NCI-H446 treated with DMSO at 0.1 percent for 48 hours (cell line): ENCODE measurements at regions not wholly inside any gene's neighbourhood (a gene's known extent, or its start where the extent isn't known, plus 50 kb on each side); places are given as distances from the start of the nearest gene placed in this dataset.
A peak's percentile ranks its signal among the peaks of the same experiment; 100 is the strongest.
"Not testable (repeated sequence)": the region's sequence is repeated elsewhere in the genome, so short reads cannot be mapped to it uniquely, and the experiment has no call there.

Source experiments
- DNase-seq: peaks from one replicate; lab custom pipeline; 2025; lab: John Stamatoyannopoulos, UW

- peak; percentile 6 for DNase-seq
These were observed 54.1 kb upstream of the SHLD1 start for GRCh38 chr20:5696011-5696559.

- DNase-seq = no peak
These were observed 58.1 kb upstream of the SHLD1 start for GRCh38 chr20:5691918-5692618.

- DNase-seq = no peak
These were observed 60.7 kb upstream of the SHLD1 start for GRCh38 chr20:5689463-5689862.

GRCh38 chr20:5688431-5688972 lies 61.7 kb upstream of the SHLD1 start:
- no peak for DNase-seq

- DNase-seq = no peak
These were observed 62.3 kb upstream of the SHLD1 start for GRCh38 chr20:5687884-5688283.

DNA sequence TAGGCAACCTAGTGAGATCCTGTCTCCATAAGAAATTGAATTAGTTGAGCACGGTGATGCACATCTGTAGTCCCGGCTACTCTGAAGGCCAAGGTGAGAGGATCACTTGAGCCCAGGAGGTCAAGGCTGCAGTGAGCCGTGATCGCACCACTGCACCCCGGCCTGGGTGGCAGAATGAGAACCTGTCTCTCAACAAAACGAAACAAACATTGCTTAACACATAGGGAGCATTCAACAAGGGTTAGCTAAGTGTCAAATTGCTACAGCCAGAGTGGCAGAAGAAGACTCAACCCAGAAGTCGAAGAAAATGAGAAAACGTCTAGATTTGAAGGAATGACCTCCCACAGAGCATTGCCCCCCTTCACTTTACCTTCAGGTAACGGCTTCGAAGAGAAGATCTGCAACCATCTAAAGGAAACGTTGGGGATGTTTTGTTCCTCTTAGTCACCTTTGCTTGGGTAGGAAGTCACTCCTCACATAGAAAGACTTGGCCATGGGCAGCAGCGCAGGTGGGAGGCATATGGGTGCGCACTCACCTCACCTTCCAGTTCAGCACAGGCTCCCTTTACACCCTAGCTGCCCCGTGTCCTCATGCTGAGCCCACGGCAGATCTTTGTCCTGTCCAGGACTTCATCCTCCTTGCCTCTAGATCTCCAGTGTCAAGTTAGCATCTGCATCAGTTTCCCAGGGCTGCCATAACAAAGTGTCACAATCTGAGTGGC lies 63.7 kb upstream of the SHLD1 start:
- no peak for DNase-seq

DNA sequence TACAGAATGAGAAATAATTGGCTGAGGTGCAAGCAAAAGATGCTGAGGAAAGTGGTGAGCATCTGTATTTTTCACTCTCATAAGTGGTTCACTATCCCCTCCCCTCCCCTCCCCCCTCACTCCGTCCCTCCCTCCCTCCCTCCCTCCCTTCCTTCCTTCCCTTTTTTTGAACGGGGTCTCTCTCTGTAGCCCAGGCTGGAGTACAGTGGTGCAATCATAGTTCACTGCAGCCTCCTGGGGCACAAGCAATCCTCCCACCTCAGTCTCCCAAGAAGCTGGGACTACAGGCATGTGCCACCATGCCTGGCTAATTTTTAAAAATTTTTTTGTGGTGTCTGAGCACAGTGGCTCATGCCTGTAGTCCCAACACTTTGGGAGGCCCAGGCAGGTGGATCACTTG lies 67.6 kb upstream of the SHLD1 start:
- DNase-seq = not testable (repeated sequence)

DNA sequence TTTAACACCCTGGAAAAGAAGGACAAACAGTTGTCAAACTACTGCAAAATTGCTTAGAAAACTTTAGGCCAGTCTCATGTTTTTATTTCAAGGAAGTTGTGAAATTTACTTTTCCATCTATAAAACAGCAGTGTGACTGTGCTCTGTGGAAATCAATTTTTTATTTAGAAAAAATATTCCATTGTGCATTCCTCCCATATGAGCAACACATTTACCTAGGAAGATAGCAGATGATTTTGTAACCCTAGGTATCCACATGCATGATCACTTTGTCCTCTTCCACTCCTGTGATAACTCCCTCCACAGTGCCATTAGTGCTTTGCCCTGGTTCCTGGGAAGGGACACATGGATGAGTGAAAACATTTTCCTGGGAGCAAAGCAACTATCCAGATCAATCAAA lies 69.4 kb upstream of the GPCPD1 start:
- DNase-seq = no peak

- DNase-seq = no peak
These were observed 68.0 kb upstream of the GPCPD1 start for GRCh38 chr20:5678777-5679176.

GRCh38 chr20:5677944-5678343 lies 67.1 kb upstream of the GPCPD1 start:
- DNase-seq = not testable (repeated sequence)

DNA sequence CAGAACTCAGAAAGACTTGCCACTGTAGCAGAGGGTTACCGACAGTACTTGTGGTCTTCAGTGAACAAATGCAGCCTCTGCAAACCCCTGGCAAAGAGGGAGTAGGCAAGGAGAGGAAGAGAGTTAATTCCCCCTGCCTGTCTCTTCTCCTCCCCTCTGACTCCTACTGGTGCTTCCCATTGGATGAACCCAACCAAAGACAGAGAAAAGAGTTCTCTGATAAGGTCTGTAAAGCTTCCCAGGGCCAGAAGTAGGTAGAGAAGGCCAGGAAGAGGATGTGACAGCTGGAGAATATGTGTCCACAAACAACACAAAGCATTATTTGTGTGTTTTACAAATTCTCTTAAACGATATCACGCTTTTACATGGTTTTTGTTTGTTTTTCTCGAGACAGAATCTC lies 66.6 kb upstream of the GPCPD1 start:
- DNase-seq = no peak

- DNase-seq = no peak
These were observed 64.6 kb upstream of the GPCPD1 start for GRCh38 chr20:5675103-5676091.

DNA sequence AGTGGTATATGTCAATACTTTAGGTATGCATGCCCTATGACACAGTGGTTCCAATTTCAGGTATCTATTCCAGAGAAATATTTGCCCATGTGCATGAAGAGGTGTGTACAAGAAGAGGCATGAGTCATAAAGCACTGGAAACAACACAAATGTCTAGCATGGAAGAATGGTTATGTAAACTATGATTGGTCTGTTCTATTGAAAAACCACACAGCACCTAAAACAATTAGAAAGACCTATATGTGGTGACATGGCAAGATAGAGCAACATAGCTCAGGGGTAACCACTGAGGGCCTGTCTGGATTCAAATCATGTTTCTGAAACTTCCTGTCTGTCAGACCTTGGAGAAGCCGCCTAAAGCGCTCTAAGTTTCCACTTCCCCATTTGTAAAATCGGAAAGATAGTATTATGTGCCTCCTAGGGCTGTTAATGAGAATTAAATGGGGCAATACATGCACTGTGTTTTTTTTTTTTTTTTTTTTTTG lies 63.4 kb upstream of the GPCPD1 start:
- no peak for DNase-seq

DNA sequence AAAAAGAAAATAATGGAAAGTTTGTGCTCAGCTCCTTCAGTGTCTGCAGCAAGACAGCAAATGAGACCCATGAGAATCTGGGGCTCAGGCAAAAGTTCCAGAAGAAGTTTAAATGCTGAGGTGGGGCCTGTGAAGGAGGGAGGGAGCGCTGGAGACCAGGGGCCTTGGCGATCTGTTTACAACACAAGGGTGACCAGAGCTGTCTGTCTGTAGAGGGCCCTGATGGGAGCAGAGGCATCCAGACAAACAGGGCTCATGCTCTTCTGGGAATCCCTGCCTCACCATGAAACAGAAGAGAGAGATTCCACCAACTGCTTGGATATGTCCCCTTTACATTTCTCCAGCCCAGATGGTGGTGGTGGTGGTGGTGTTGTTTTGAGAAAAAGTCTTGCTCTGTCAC lies 60.1 kb upstream of the GPCPD1 start:
- no peak for DNase-seq

- no peak for DNase-seq
These were observed 59.3 kb upstream of the GPCPD1 start for GRCh38 chr20:5670036-5670536.

DNA sequence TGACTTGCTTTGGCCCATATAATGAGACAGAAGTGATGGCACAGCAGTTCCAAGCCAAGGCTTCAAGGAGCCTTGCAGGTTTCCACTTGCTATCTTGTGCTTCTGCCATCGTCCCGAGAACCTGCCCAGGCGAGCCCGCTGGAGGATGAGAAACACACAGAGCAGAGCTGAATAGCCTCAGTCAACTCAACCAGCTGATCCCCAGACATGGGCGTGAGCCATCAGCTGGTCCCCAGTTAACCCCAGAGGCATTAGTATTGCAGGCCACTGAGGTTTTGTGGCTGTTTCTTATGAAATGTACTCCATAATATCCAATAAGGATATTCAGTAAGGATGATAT lies 57.7 kb upstream of the GPCPD1 start:
- no peak for DNase-seq

- no peak for DNase-seq
These were observed 57.1 kb upstream of the GPCPD1 start for GRCh38 chr20:5667705-5668528.

- DNase-seq = no peak
These were observed 54.6 kb upstream of the GPCPD1 start for GRCh38 chr20:5665417-5665816.

- DNase-seq = no peak
These were observed 52.6 kb upstream of the GPCPD1 start for GRCh38 chr20:5663396-5663795.

DNA sequence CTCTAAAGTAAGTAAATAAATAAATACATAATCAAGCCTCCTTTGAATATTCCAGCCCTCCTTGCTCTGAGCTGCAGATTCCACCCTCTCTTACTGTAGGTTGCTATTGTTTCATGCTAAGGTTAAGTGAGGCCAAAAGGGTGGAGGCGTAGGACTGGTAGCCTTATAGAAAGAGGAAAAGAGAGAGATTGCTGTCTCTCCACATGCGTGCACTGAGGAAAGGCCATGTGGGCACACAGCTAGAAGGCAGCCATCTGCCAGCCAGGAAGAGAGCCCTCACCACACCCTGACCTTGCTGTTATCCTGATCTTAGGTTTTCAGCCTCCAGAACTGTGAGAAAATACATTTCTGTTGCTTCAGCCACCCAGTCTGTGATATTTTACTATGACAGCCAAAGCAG lies 52.0 kb upstream of the GPCPD1 start:
- no peak for DNase-seq

- not testable (repeated sequence) for DNase-seq
These were observed 50.0 kb upstream of the GPCPD1 start for GRCh38 chr20:5660756-5661155.
